22Rv1 (cell line): ENCODE measurements at regions not wholly inside any gene's neighbourhood (a gene's known extent, or its start where the extent isn't known, plus 50 kb on each side); places are given as distances from the start of the nearest gene placed in this dataset.

Experiments used
- ZFX ChIP-seq: fragments of 450-650 bp; IDR thresholded peaks from 2 replicates; pipeline ENCODE4 v1.6.1; 2017; ENCODE audit warnings: antibody characterized with exemption, borderline replicate concordance
- TF ChIP-seq, protein P1 (sequence below): fragments of 450-650 bp; IDR thresholded peaks from 2 replicates; pipeline ENCODE4 v1.5.1; 2017; ENCODE audit warnings: mild to moderate bottlenecking

- TF ChIP-seq, protein P1, sequence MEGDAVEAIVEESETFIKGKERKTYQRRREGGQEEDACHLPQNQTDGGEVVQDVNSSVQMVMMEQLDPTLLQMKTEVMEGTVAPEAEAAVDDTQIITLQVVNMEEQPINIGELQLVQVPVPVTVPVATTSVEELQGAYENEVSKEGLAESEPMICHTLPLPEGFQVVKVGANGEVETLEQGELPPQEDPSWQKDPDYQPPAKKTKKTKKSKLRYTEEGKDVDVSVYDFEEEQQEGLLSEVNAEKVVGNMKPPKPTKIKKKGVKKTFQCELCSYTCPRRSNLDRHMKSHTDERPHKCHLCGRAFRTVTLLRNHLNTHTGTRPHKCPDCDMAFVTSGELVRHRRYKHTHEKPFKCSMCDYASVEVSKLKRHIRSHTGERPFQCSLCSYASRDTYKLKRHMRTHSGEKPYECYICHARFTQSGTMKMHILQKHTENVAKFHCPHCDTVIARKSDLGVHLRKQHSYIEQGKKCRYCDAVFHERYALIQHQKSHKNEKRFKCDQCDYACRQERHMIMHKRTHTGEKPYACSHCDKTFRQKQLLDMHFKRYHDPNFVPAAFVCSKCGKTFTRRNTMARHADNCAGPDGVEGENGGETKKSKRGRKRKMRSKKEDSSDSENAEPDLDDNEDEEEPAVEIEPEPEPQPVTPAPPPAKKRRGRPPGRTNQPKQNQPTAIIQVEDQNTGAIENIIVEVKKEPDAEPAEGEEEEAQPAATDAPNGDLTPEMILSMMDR, result no peak
- no peak for TF ChIP-seq ZFX
Measured at GRCh38 chr2:196478588-196478987, 160.9 kb upstream of the CCDC150 start.
